GM19351 (cell line): ENCODE measurements at regions not wholly inside any gene's neighbourhood (a gene's known extent, or its start where the extent isn't known, plus 50 kb on each side); places are given as distances from the start of the nearest gene placed in this dataset.

ENCODE experiments used
- ATAC-seq: cut with Tn5 transposase; IDR thresholded peaks from one replicate; pipeline ENCODE4 v1.9.1; 2021; ENCODE audit warnings: mild to moderate bottlenecking, moderate library complexity; ENCODE audit not compliant: unreplicated experiment

GRCh38 chr12:40615590-40615989 is 76.6 kb upstream of the CNTN1 start:
- no peak for ATAC-seq

- ATAC-seq = no peak
These were observed 75.8 kb upstream of the CNTN1 start for GRCh38 chr12:40616383-40616915.

GRCh38 chr12:40618636-40619035 is 73.6 kb upstream of the CNTN1 start:
- no peak for ATAC-seq

GRCh38 chr12:40620564-40621019 is 71.6 kb upstream of the CNTN1 start:
- no peak for ATAC-seq

GRCh38 chr12:40622246-40622838 is 69.9 kb upstream of the CNTN1 start:
- peak; percentile 63 for ATAC-seq

- no peak for ATAC-seq
These were observed 60.1 kb upstream of the CNTN1 start for GRCh38 chr12:40632171-40632570.

- ATAC-seq = no peak
These were observed 59.3 kb upstream of the CNTN1 start for GRCh38 chr12:40632933-40633332.

- ATAC-seq = no peak
These were observed 57.6 kb upstream of the CNTN1 start for GRCh38 chr12:40634517-40635131.

GRCh38 chr12:40635141-40635731 is 57.0 kb upstream of the CNTN1 start:
- no peak for ATAC-seq
